ENCODE measurements at regions not wholly inside any gene's neighbourhood (a gene's known extent, or its start where the extent isn't known, plus 50 kb on each side); places are given as distances from the start of the nearest gene placed in this dataset.

- TF ChIP-seq CTCF (IDR thresholded peaks at IDR 0.05; ENCODE audit: control extremely low read depth in 1 of 3, insufficient read depth in 1 of 3, low read depth in 1 of 3, low read length in 3 of 3): no peak
- TF ChIP-seq GABPA (IDR thresholded peaks at IDR 0.05; ENCODE audit: borderline replicate concordance, insufficient read depth, low read length): no peak
- no peak for TF ChIP-seq YY1 (IDR thresholded peaks at IDR 0.05; ENCODE audit: low read depth, low read length)
- no peak for TF ChIP-seq JUND (IDR thresholded peaks at IDR 0.05; ENCODE audit: low read length)
- no peak for TF ChIP-seq POLR2AphosphoS5 (IDR thresholded peaks at IDR 0.05; ENCODE audit: low read depth, low read length)
- no peak for TF ChIP-seq USF2 (IDR thresholded peaks at IDR 0.05; ENCODE audit: low read length)
- TF ChIP-seq CHD1 (IDR thresholded peaks at IDR 0.05; ENCODE audit: low read depth, low read length): no peak
- TF ChIP-seq TBP (IDR thresholded peaks at IDR 0.05; ENCODE audit: low read depth, low read length): no peak
- TF ChIP-seq POLR2A (IDR thresholded peaks at IDR 0.05; ENCODE audit: control extremely low read depth in 1 of 2, low read depth in 2 of 2, low read length in 2 of 2): no peak
- no peak for TF ChIP-seq EZH2 (IDR thresholded peaks at IDR 0.05; ENCODE audit: low read depth, low read length, severe bottlenecking)
- no peak for TF ChIP-seq EGR1 (IDR thresholded peaks at IDR 0.05; ENCODE audit: borderline replicate concordance, low read depth, low read length)
- TF ChIP-seq EP300 (IDR thresholded peaks at IDR 0.05; ENCODE audit: borderline replicate concordance in 1 of 2, low read depth in 2 of 2, low read length in 2 of 2): no peak
Measured at GRCh38 chr2:18238209-18238608, 322.2 kb downstream of the RDH14 start.
